ENCODE measurements at regions not wholly inside any gene's neighbourhood (a gene's known extent, or its start where the extent isn't known, plus 50 kb on each side); places are given as distances from the start of the nearest gene placed in this dataset.

- no peak for TF ChIP-seq CTCF (IDR thresholded peaks at IDR 0.05; ENCODE audit: poor library complexity)
- TF ChIP-seq EZH2 (IDR thresholded peaks at IDR 0.05; ENCODE audit: borderline replicate concordance) = no peak
Observed at GRCh38 chr10:8568401-8568800, 513.9 kb downstream of the GATA3 start.
